GM03348 (cell line): ENCODE measurements at regions not wholly inside any gene's neighbourhood (a gene's known extent, or its start where the extent isn't known, plus 50 kb on each side); places are given as distances from the start of the nearest gene placed in this dataset.
A peak's percentile ranks its signal among the peaks of the same experiment; 100 is the strongest.
"Not testable (repeated sequence)": the region's sequence is repeated elsewhere in the genome, so short reads cannot be mapped to it uniquely, and the experiment has no call there.

Experiments
- DNase-seq: peaks from one replicate; pipeline ENCODE4 v3.0.0; 2012; ENCODE audit warnings: low spot score

DNA sequence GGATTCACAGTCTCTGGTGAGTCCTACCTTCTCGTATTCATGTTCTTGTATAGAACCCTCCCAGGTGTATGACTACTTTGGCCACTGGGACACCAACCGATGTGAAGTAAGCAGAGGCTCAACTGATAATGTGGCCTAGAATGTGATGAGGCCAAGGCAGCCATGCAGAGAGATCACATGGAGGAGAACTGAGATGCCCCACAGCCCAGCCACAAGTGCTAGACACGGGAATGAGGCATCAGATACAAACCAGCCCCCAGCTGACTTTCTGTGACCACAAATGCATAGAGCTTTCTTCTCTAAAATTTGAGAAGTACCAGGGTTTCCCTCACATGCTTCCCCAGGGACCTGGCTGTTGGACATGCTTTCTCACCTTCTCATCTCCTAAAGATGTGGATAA, 375.7 kb downstream of the CCSER2 start:
- DNase-seq: no peak

DNA sequence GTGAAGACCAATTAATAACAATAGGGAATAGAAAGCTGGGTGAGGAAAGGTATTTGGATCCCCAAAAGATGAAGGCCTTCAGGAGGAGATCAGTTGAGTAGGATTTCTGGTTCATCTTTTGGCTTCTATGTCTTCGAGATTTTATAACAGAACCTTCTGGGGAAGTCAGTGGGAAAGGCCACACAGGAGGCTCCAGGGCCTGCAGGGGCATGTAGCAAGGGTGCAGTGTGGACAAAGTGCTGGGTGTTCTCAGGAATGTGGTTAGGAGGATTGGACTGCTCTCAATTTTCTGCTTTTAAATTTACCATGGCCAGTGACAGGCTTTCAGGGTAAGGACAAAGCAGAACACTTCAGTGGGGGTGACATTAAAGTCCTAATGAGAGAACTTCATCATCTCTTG, 378.0 kb downstream of the CCSER2 start:
- DNase-seq: no peak

DNA sequence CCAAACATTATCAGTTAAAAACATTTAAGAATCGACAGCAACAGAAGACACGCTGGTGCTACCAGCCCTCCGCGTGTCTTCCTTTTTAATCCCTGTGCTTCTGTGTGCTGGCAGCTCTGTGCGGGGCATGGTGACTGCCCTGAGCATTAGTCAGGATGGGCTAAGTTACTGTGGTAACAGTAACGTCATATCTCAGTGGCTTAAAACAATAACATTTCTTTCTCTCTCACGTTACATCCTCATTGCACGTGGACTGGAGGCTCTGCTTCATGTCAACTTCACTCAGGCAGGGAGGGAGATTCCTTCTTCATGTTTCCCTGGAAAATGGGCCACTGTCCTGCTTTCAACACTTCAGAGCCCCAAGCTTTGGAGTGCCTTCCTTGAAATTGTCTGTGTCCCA, 378.5 kb downstream of the CCSER2 start:
- no peak for DNase-seq

DNA sequence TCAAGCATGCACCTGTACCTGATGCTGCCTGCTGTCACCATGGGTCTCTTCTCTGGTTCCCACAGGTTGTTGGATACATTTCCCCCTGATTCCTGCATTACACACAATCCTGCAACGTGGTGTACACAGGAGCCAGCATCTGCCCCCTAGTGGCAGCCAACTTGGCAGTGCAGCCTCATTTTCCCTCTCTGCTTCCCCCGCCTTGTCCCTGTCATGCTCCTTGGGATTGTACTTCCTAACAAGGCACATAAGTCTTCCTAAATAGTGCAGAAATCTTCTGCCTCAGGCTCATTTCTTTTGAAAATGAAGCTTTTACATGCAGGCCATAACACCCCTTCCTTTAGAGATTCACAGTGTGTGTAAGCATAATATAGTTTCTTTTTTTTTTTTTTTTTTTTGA, 387.5 kb downstream of the CCSER2 start:
- peak; percentile 26 for DNase-seq

DNA sequence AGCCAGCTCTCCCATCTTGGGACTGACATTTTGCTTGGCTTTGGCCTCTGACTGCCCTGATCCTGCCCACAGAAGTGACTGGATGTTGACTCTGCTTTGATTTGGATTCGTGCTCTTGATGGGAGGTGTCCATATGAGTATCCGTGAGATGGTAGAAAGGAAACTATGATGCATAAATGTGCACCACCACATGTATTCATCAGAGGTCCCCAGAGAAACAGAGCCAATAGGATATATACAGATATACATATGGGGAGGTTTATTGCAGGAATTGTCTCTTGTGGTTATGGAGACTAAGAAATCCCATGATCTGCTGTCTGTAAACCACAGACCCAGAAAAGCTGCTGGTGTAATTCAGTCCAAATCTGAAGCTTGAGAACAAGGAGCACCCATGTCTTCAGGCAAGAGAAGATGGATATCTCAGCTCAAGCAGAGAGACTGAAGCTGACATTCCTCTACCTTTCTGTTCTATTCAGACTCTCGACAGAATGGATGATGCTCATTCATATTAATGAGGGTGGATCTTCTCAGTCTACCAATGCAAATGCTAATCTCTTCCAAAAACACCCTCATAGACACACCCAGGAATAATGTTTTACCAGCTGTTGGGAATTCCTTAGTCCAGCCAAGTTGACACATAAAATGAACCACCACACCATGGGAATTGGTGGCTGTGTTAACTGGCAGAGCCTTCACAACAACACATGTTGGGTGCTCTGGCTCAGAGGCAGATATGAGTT, 390.7 kb downstream of the CCSER2 start:
- no peak for DNase-seq

DNA sequence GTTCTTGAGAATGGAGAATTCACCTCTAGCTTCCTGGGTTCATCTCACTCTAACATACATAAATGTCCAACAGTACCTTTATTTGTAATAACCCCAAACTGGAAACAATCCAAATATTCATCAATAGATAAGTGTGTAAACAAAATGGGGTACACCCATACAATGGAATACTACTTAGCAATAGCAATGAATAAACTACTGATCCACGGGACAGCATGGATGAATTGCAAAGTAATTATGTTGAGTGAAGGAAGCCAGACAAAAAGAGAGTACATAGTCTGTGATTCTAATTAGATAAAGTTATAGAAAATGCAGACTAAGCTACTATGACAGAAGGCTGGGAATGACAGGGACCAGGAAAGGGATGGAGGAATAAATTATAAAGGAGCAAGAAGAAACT, 391.3 kb downstream of the CCSER2 start:
- DNase-seq: no peak

DNA sequence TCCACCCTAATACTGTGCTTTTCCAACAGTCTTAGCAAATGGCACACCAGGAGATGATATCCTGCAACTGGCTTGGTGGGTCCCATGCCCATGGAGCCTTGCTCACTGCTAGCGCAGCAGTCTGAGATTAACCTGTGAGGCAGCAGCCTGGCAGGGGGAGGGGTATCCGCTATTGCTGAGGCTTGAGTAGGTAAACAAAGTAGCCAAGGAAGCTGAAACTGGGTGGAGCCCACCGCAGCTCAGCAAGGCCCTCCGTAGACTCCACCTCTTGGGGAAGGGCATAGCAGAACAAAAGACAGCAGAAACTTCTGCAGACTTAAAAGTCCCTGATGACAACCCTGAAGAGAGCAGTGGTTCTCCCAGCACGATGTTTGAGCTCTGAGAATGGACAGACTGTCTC, 399.0 kb downstream of the CCSER2 start:
- no peak for DNase-seq

DNA sequence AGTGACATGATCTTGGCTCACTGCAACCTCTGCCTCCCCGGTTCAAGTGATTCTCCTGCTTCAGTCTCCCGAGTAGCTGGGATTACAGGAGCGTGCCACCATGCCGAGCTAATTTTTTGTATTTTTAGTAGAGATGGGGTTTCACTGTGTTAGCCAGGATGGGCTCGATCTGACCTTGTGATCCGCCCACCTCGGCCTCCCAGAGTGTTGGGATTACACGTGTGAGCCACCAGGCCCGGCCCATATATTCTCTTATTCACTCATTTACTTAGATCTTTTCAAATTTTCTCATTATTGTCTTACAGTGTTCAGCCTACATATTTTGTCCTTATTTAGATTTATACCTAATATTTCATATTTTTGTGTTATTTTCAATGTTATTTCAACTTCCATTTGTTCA, 410.7 kb downstream of the CCSER2 start:
- DNase-seq: not testable (repeated sequence)

DNA sequence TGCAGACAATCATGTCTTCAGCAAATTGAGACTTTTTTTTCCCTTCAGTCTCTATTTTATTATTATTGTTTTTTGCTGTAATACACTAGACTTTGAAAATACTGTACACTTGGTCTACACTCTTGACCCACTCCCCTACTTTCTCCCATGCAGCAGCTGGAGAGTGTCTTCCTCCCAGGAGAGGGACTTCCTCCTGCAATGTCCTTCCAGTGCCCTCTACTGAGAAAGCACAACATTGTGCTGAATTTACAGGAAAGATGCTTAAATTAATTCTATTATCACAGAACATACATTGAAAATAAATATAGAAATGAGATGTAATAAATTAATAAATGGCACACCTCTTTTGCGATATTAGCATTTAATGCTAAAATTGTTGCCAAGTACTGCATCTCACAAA, 411.3 kb downstream of the CCSER2 start:
- no peak for DNase-seq

DNA sequence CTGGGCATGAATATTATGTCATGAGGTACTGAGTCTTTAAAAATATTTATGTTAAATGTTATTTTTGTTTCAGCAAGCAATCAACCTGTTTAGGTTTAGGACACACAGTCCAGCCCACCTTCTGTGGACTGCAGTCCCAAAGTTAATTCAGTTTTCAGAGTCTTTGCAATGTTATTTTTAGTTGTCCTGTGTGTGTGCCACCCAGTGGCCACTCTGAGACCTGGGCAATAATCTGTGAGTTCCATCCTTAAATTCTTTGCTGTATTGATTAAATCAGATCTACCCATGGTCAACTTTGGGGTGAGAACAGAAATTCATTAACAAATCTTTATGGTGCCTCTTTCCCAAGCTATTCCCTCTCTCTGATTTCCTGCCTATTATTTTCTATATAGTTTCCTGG, 415.1 kb downstream of the CCSER2 start:
- no peak for DNase-seq

DNA sequence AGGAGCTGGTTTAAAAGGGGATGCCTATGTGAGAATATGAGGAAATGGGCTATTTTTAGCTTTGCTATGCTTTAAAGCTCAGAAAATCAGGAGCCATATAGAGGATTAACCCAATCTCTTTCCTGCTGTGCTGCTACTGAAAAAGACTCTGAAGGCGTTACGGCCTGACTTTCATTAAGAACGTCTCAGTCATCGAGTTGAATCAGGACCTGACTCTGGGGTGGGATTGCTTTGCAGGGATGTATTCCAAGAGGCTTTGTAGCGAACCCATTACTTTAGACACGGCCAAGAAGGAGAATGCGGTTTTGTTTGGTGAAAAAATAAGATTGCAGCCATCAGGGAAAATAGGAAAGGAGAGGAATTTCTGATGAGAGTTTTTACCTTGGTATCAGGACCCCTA, 426.9 kb downstream of the CCSER2 start:
- DNase-seq: no peak

DNA sequence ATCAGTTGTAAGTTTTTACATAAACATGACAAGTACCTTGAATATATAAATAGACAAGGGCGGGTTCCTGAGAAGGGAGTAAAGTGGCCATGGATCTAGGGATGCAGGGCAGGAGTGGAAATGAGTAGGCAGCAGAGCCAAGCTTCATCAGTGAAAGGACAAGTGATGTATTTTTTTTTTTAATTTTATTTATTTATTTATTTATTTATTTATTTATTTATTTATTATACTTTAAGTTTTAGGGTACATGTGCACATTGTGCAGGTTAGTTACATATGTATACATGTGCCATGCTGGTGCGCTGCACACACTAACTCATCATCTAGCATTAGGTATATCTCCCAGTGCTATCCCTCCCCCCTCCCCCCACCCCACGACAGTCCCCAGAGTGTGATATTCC, 428.3 kb downstream of the CCSER2 start:
- DNase-seq: not testable (repeated sequence)

DNA sequence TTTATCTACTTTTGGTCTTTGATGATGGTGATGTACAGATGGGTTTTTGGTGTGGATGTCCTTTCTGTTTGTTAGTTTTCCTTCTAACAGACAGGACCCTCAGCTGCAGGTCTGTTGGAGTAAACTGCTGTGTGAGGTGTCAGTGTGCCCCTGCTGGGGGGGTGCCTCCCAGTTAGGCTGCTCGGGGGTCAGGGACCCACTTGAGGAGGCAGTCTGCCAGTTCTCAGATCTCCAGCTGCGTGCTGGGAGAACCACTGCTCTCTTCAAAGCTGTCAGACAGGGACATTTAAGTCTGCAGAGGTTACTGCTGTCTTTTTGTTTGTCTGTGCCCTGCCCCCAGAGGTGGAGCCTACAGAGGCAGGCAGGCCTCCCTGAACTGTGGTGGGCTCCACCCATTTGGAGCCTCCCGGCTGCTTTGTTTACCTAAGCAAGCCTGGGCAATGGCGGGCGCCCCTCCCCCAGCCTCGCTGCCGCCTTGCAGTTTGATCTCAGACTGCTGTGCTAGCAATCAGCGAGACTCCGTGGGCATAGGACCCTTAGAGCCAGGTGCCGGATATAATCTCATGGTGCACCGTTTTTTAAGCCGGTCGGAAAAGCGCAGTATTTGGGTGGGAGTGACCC, 433.7 kb downstream of the CCSER2 start:
- not testable (repeated sequence) for DNase-seq

DNA sequence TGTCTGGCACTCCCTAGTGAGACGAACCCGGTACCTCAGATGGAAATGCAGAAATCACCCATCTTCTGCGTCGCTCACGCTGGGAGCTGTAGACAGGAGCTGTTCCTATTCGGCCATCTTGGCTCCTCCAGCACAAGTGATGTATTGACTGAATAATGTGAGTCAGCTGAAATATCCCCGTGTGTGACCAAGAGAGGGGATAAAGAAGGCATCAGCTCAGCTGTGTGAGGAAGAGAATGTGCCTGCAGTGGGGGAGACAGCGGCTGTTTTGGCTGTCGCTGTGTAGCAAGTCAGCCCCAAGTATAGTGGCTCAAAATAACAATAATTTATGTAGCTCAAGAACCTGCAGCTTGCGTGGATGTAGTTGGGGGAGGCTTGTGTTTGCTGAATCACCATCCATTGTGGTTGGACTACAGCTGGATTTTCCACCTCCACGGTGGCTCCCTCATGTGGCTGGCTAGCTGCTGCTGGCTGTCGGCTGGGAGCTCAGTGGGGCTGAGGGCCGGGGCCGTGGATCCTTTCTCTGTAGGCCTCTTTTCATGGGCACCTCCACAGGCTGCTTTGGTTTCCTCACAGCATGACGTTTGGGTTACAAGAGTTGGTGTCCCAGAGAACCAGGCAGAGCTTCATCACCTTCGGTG, 434.5 kb downstream of the CCSER2 start:
- no peak for DNase-seq

DNA sequence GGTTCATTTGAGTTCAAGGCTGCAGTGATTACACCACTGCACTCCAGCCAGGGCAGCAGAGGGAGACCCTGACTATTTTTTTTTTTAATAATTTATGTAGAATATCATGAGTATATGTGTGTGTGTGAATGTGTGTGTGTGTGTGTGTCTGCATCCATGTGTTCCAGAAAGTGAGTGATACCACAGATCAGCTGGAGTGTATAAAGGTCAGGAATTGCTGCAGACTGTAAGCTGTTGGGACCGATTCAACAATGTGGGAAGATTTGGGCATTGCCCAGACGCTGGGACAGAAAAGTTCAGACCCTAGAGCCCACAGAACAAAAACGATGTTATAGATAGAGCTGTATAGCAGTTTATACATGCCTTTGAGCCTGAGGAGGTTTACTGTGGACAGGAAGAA, 435.6 kb downstream of the CCSER2 start:
- no peak for DNase-seq

DNA sequence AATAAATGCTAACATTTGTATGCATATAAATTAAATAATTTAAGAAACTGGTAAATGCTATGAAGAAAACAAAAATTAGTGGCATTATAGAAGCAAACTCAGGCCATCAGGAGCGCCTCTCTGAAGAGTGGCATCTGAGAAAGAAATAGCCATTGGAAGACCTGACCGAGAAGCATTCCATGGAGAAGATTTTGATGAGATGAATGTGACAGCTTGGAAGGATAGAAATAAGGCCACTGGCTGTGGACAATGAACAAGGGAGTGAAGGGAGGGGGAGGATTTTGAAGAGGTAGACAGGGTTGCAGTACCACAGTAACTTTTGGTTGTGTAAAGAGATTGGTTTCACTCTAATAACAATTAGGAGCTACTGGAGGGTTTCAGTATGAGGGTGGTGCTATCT, 436.7 kb downstream of the CCSER2 start:
- no peak for DNase-seq

DNA sequence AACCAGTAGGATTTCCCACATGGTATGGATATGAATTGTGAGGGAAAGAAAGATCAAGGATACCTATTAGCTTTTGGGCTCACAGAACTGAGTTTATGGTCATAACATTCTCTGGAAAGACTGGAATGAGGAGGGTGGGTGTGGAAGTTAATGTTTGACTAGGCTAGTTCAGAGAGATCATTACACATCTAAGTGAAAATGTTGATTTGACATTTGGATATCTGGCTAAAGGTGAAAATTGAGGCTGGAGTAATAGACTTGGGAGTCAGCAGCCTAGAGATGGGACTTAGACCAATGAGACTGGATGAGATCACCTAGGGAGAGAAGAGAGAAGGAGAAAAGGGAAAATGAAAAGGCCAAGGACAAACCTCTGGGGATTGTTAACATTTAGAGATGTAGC, 437.3 kb downstream of the CCSER2 start:
- no peak for DNase-seq

DNA sequence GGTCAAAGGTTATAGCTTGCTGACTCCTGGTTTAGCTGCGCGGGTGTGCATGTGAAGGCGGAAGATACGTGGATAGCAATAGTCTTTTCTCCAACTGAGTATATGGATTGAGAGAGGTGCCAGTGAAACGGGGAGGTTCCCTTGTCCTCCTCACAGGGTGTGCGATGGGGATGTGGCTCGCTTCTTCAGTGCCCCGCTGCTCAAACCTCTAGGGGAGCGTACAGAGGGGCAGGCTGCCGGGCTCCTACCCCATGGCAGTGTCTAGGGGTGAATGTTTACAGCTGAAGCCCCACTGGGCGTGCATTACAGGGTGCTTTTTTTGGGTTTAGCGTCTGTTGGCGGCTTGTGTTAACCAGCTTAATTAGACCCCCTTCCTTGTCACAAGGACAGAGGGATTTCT, 438.5 kb downstream of the CCSER2 start:
- DNase-seq: no peak

DNA sequence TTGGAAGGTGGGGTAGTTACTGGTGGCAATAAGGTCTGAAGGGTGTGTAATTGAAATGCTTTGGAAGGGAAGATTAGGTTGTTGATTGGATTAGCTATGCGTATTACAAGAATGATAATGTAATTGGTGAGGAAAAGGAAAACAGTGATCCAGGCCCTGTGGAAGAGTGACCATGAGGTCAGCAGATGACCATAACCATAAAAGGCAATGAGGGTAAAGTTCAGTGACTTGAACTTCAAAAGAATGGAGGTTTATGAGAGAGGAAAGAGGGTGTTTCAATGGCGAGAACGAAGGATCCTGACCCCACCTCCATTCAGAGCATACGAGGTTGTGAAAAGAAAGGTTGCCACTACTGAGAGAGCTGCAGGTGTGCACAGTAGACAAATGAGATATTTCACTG, 439.7 kb downstream of the CCSER2 start:
- DNase-seq: no peak

DNA sequence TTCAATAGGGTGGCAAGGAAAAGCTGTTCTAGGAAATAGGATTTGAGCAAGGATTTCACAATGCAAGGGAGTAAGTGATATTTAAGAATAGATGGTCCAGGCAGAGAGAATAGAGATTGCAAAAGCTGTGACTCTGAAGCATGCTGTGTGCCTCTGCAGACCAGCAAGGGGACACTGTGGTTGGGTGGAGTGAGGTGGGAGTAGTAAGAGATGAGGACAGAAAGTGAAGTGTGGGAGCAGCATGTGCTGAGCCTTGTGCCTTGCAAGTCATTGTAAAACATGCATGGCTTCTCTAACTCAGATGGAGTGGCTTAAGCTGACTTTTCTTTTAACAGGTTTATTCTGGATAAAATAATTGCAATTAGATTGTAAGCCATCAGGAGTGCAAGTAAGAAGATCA, 442.4 kb downstream of the CCSER2 start:
- DNase-seq: no peak

DNA sequence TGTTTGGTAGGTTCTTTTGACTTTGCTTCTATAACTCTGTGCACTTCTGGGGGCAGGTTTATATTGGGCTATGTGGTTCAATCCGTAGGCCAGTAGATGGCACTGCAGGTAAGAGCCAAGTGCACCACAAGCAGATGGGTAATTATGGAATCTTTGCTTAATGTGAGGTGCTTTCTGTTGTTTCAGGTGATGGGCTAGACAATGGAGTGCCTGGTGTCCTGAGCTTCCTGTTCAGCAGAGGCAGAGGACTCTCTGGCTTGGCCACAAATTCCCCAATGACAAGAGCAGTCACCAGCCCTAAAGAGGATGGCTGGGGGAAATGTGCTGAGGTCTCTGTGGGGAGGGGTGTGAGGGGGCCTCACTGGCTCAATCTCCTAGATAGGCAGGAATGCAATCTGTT, 455.0 kb downstream of the CCSER2 start:
- peak; percentile 24 for DNase-seq

DNA sequence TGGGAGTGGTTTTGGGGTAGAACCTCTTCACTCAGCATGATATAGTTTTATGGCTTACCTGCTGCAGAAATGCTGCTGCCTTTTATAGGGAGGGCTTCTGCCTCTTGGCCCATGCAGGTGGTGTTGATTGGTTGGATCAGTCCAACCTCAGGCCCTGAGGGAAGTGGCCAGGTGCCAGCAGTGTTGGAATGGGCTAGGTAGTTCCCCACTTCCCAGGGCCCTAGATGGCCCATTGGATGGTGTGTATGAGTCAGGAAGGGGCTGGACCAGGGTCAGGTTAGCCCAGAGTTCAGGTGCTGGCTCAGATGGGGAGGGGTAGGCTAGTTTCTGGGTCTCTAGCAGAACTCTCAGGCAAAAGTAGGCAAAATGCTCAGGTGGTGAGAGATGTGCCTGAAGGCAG, 455.5 kb downstream of the CCSER2 start:
- DNase-seq: no peak

DNA sequence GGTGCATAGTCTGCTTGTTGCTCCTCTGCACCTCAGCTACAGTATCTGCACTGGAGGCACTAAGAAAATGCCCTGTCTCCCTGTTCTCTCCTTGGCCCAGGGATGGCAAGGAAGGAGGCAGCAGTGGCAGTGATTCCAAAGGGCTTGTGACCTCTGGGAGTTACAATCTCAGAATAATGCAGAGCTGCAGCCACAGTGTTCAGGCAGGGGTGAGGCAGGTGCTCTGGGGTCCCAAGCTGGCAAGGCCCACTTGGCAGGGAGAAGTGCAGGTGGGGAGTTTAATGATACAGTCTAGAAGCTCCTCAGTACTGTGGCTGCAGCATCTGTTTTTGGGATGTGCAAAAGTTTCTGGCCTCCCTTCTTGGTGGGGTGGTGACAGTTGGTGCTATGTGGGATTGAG, 456.4 kb downstream of the CCSER2 start:
- no peak for DNase-seq

DNA sequence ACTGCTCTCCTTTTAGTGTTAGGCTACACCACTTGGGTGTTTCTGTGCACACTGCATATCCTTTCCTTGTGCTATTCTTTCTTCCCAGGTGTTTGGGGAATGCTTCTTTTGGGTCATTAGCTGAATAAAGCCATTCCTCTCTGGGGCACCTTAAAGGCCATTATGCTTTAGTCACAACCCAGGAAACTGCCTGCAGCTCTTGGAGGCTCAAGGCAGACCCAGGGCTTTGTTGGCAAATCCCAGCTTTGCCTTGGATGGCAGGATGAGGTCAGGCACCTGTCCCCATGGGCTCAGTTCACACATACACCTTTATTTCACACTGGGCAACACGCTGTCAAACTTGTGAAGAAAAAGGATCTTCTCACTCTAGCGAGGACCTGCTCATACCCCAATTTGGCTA, 460.6 kb downstream of the CCSER2 start:
- DNase-seq: no peak
